ENCODE measurements at regions not wholly inside any gene's neighbourhood (a gene's known extent, or its start where the extent isn't known, plus 50 kb on each side); places are given as distances from the start of the nearest gene placed in this dataset.

GRCh38 chr5:62681117-62681850, 102.7 kb downstream of the LRRC70 start:
- H3K27me3 Mint-ChIP-seq = peaks cover 0 to 4% (median 0%) of the 10 kb centered on the region in 5 donors
- DNase-seq = no peak

DNA sequence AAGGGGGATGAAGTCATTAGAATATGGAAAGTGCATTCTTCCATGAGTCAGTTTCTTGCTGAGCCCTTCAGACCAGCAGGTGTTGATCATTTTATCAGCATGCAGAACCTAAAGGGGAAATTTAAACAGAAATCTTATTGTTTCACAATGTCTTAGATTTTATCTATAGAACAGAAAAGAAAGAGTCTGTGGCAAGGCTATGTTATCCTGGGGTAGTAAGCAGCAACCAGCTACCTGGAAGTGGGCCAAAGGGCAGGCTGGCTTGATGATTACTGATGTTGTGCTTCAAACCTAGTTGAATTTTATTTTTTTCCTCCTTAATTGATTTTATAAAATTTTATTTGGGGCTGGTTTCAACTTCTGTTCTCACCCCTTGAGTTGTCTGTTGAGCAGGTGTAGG, 101.5 kb downstream of the LRRC70 start:
- no peak for DNase-seq
- Mint-ChIP-seq H3K36me3 (peaks cover 0 to 10% (median 3%) of the 10 kb centered on the region in 3 donors), H3K27ac (no peak overlapping the region), H3K9me3 (peaks cover 5 to 42% (median 32%) of the 10 kb centered on the region in 9 donors), H3K4me1 (no peaks in the 10 kb centered on the region), H3K27me3 (peaks cover 0 to 9% (median 0%) of the 10 kb centered on the region in 5 donors), H3K4me3 (no peak overlapping the region)
- no peak for ATAC-seq
- POLR2A ChIA-PET = no interaction called here

More at GRCh38 chr5:62681117-62681850, 102.7 kb downstream of the LRRC70 start:
- POLR2A ChIA-PET = no interaction called here
- H3K36me3 Mint-ChIP-seq = peaks cover 0 to 10% (median 0%) of the 10 kb centered on the region in 3 donors
- ATAC-seq = no peak
- H3K27ac Mint-ChIP-seq = no peak overlapping the region
- peaks cover 1 to 32% (median 21%) of the 10 kb centered on the region in 9 donors for H3K9me3 Mint-ChIP-seq
- H3K4me1 Mint-ChIP-seq = no peaks in the 10 kb centered on the region
- no peak overlapping the region for H3K4me3 Mint-ChIP-seq

Measured in naive thymus-derived CD8-positive, alpha-beta T cell (primary cell).